ENCODE measurements at regions not wholly inside any gene's neighbourhood (a gene's known extent, or its start where the extent isn't known, plus 50 kb on each side); places are given as distances from the start of the nearest gene placed in this dataset.

DNA sequence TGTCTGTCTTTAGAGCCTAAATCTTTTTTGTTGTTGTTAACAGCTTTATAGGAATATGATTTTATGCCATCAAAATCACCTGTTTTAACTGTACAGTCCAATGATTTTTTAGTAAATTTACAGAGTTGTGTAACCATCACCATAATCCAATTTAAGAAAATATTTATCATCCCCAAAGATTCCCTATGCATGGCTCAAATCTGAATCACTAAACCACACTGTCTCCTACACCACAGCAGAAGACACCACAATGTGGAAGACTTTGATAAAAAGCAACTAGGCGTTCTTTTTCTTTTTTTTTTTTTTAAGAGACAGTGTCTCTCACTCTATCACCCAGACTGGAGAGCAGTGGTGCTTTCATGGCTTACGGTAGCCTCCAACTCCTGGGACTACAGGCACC, 99.6 kb downstream of the TXNL1 start:
- Histone ChIP-seq H4K91ac (replicated peaks; ENCODE audit: insufficient read length, low read length) (no peak overlapping the region), H3K9me3 (ENCODE audit: insufficient read depth in 2 of 2, low read depth in 1 of 2, low read length in 1 of 2) (no peaks in the 10 kb centered on the region), H2BK120ac (replicated peaks; ENCODE audit: low read depth, low read length) (no peak overlapping the region), H3K14ac (ENCODE audit: insufficient read length) (no peak overlapping the region), H3K56ac (replicated peaks; ENCODE audit: insufficient read length, low read depth, low read length) (no peak overlapping the region), H4K20me1 (replicated peaks in 1 of 2; ENCODE audit: control insufficient read depth in 1 of 2, insufficient read depth in 2 of 2, low read length in 2 of 2) (no peaks in the 10 kb centered on the region), H3K23ac (ENCODE audit: insufficient read length) (no peak overlapping the region), H3K36me3 (ENCODE audit: control insufficient read depth in 2 of 4, insufficient read depth in 4 of 4, low read length in 3 of 4) (no peaks in the 10 kb centered on the region), H2AK5ac (ENCODE audit: low read depth, low read length) (no peak overlapping the region), H2BK12ac (ENCODE audit: low read depth, low read length) (no peak overlapping the region), H3K18ac (ENCODE audit: extremely low read depth, low read length) (no peak overlapping the region), H3K27ac (ENCODE audit: low read depth, low read length) (no peak overlapping the region), H3K23me2 (ENCODE audit: low read depth, low read length) (no peaks in the 10 kb centered on the region), H3K27me3 (replicated peaks in 1 of 4; ENCODE audit: control insufficient read depth in 3 of 4, extremely low read depth in 1 of 4, insufficient read depth in 3 of 4, low read length in 3 of 4) (peaks cover 0 to 1% (median 0%) of the 10 kb centered on the region in 4 experiments; a peak in 1 of 7 replicates), H3K79me2 (ENCODE audit: control insufficient read depth in 1 of 2, insufficient read depth in 2 of 2, low read length in 2 of 2) (no peaks in the 10 kb centered on the region), H2BK15ac (ENCODE audit: low read length) (no peak overlapping the region), H4K5ac (ENCODE audit: insufficient read length, low read depth, low read length) (no peak overlapping the region), H2AFZ (ENCODE audit: low read length) (no peak overlapping the region), H2BK5ac (ENCODE audit: low read depth, low read length) (no peak overlapping the region), H3K79me1 (ENCODE audit: low read depth, low read length) (no peaks in the 10 kb centered on the region), H2BK20ac (ENCODE audit: low read length) (no peak overlapping the region), H4K8ac (ENCODE audit: extremely low read depth, insufficient read depth, low read length) (no peak overlapping the region), H3K4me3 (ENCODE audit: extremely low read depth in 1 of 4, insufficient read depth in 2 of 4, low read depth in 3 of 4, low read length in 4 of 4) (no peak overlapping the region), H3K4me1 (replicated peaks in 1 of 4; ENCODE audit: control insufficient read depth in 3 of 4, insufficient read depth in 4 of 4, low read length in 3 of 4) (no peaks in the 10 kb centered on the region), H3K9ac (replicated peaks in 1 of 4; ENCODE audit: extremely low read depth in 1 of 4, low read depth in 3 of 4, low read length in 3 of 4) (no peak overlapping the region), H3K4ac (replicated peaks; ENCODE audit: insufficient read length, low read depth, low read length) (no peak overlapping the region), H3K4me2 (ENCODE audit: insufficient read depth in 1 of 2, low read depth in 2 of 2, low read length in 2 of 2) (no peak overlapping the region)
- DNase-seq (ENCODE audit: low read depth in 1 of 2, low spot score in 2 of 2) (no peak), FAIRE-seq (no peak)
- CTCF ChIA-PET (ENCODE audit: partially characterized antibody) = no interaction called here
- POLR2A ChIA-PET (ENCODE audit: partially characterized antibody) = no interaction called here
- WGBS, 2 experiments (ENCODE audit: extremely low coverage in 1 of 2, insufficient coverage in 1 of 2, insufficient read length in 1 of 2, insufficient replicate concordance in 2 of 2, low coverage in 1 of 2, low lambda C conversion rate in 2 of 2, missing lambda C conversion rate in 1 of 2) = 62% methylated on average over 2 of the region's 2 CpGs; no CpG with 5 or more reads in 1 of the 2 experiments
- TF ChIP-seq KDM5A (IDR thresholded peaks at IDR 0.05; ENCODE audit: low read length) (no peak), EGR1 (IDR thresholded peaks at IDR 0.05; ENCODE audit: borderline replicate concordance, low read depth, low read length) (no peak), JUND (IDR thresholded peaks at IDR 0.05; ENCODE audit: low read length) (no peak), TAF7 (optimal IDR thresholded peaks at IDR 0.05; ENCODE audit: borderline replicate concordance, low read depth, low read length) (no peak), POLR2AphosphoS5 (IDR thresholded peaks at IDR 0.05; ENCODE audit: low read depth, low read length) (no peak), KDM1A (IDR thresholded peaks at IDR 0.05; ENCODE audit: borderline replicate concordance, low read length) (no peak)

Measured in H1 (cell line).